GM12878 (cell line): ENCODE measurements at regions not wholly inside any gene's neighbourhood (a gene's known extent, or its start where the extent isn't known, plus 50 kb on each side); places are given as distances from the start of the nearest gene placed in this dataset.
A peak's percentile ranks its signal among the peaks of the same experiment; 100 is the strongest.

Experiments
- BCL11A ChIP-seq: IDR thresholded peaks from 2 replicates; pipeline ENCODE4 v1.6.1; 2011; ENCODE audit warnings: low read depth, low read length
- BMI1 ChIP-seq: fragments of 450-650 bp; IDR thresholded peaks from 2 replicates; pipeline ENCODE4 v1.6.1; 2016; ENCODE audit warnings: mild to moderate bottlenecking, moderate library complexity, borderline replicate concordance
- BRCA1 ChIP-seq: IDR thresholded peaks from 2 replicates; pipeline ENCODE4 v1.6.1; 2011; ENCODE audit warnings: low read depth, low read length, improper control_type of control experiment
- CTCF ChIP-seq, 3 experiments: IDR thresholded peaks in 2 of 3; conservative IDR thresholded peaks in 1 of 3; 2 replicates each; pipeline ENCODE4 v1.5.1; 2011; ENCODE audit warnings: low read depth in 3 of 3, low read length in 3 of 3, mild to moderate bottlenecking in 3 of 3, control low read depth in 2 of 3, moderate library complexity in 2 of 3, inconsistent platforms in 1 of 3, mixed read lengths in 1 of 3; ENCODE audit not compliant: control insufficient read depth in 2 of 3, insufficient read depth in 1 of 3; ENCODE audit errors: extremely low read depth in 1 of 3
- EP300 ChIP-seq, 2 experiments: fragments of 150-350 bp in 1 of 2; IDR thresholded peaks; 2 replicates each; pipeline ENCODE4 v1.6.1; 2011 to 2012; ENCODE audit warnings: low read depth in 2 of 2, low read length in 2 of 2, borderline replicate concordance in 1 of 2, improper control_type of control experiment in 1 of 2, inconsistent platforms in 1 of 2; ENCODE audit not compliant: control insufficient read depth in 1 of 2
- FOS ChIP-seq: IDR thresholded peaks from 3 replicates; pipeline ENCODE4 v1.6.1; 2011; ENCODE audit warnings: borderline replicate concordance; ENCODE audit not compliant: insufficient read length; ENCODE audit errors: extremely low read depth
- IKZF1 ChIP-seq: fragments of 450-650 bp; conservative IDR thresholded peaks from 2 replicates; pipeline ENCODE4 v1.6.1; 2017; ENCODE audit warnings: antibody characterized with exemption, mild to moderate bottlenecking
- IKZF2 ChIP-seq, 2 experiments: fragments of 450-650 bp; IDR thresholded peaks; 2 replicates each; pipeline ENCODE4 v1.6.1; 2017; ENCODE audit warnings: mild to moderate bottlenecking in 2 of 2, moderate library complexity in 2 of 2
- JUNB ChIP-seq: IDR thresholded peaks from 2 replicates; pipeline ENCODE4 v1.6.1; 2016; ENCODE audit warnings: antibody characterized with exemption, mild to moderate bottlenecking
- LARP7 ChIP-seq: fragments of 450-650 bp; IDR thresholded peaks from 2 replicates; pipeline ENCODE4 v1.6.1; 2017; ENCODE audit warnings: mild to moderate bottlenecking
- MTA2 ChIP-seq: fragments of 450-650 bp; IDR thresholded peaks from 2 replicates; pipeline ENCODE4 v1.6.1; 2016; ENCODE audit warnings: low read depth, mild to moderate bottlenecking, moderate library complexity
- MYB ChIP-seq: fragments of 150-350 bp; IDR thresholded peaks from 2 replicates; pipeline ENCODE4 v1.6.1; 2014; ENCODE audit warnings: mild to moderate bottlenecking, low read depth, low read length, borderline replicate concordance
- NR2C2 ChIP-seq: IDR thresholded peaks from 2 replicates; pipeline ENCODE4 v1.6.1; 2011; ENCODE audit warnings: borderline replicate concordance, low read depth; ENCODE audit not compliant: control insufficient read depth, insufficient read length
- NRF1 ChIP-seq: conservative IDR thresholded peaks from 2 replicates; pipeline ENCODE4 v1.6.1; 2011; ENCODE audit warnings: mild to moderate bottlenecking, low read depth, low read length, improper control_type of control experiment
- POLR2AphosphoS2 ChIP-seq: IDR thresholded peaks from 2 replicates; pipeline ENCODE4 v1.6.1; 2011; ENCODE audit warnings: low read depth, mild to moderate bottlenecking, low read length, improper control_type of control experiment, moderate library complexity
- POU2F2 ChIP-seq: IDR thresholded peaks from 3 replicates; pipeline ENCODE4 v1.6.1; 2011; ENCODE audit warnings: low read depth, mild to moderate bottlenecking, low read length, borderline replicate concordance
- SMC3 ChIP-seq: IDR thresholded peaks from 2 replicates; pipeline ENCODE4 v1.6.1; 2011; ENCODE audit warnings: low read length, improper control_type of control experiment, borderline replicate concordance
- SUPT20H ChIP-seq: IDR thresholded peaks from 2 replicates; pipeline ENCODE4 v1.6.1; 2011; ENCODE audit warnings: low read depth, mild to moderate bottlenecking, low read length, moderate library complexity, borderline replicate concordance; ENCODE audit not compliant: control insufficient read depth
- TARDBP ChIP-seq: IDR thresholded peaks from 2 replicates; pipeline ENCODE4 v1.6.1; 2016; ENCODE audit warnings: borderline replicate concordance
- YBX1 ChIP-seq: fragments of 450-650 bp; IDR thresholded peaks from 2 replicates; pipeline ENCODE4 v1.6.1; 2016; ENCODE audit warnings: antibody characterized with exemption
- TF ChIP-seq, protein P1 (sequence below): IDR thresholded peaks from 2 replicates; pipeline ENCODE4 v1.6.1; 2011; ENCODE audit warnings: borderline replicate concordance, low read depth, mild to moderate bottlenecking, moderate library complexity, low read length; ENCODE audit not compliant: insufficient read depth, poor library complexity, severe bottlenecking
- TF ChIP-seq, protein P2 (sequence below): fragments of 450-650 bp; IDR thresholded peaks from 2 replicates; pipeline ENCODE4 v1.6.1; 2017; ENCODE audit warnings: borderline replicate concordance
- TF ChIP-seq, protein P3 (sequence below): IDR thresholded peaks from 2 replicates; pipeline ENCODE4 v1.6.1; 2011; ENCODE audit warnings: low read depth, mild to moderate bottlenecking, low read length, moderate library complexity, borderline replicate concordance; ENCODE audit errors: extremely low read depth
- TF ChIP-seq, protein P4 (sequence below): IDR thresholded peaks from 2 replicates; pipeline ENCODE4 v1.6.1; 2011; ENCODE audit warnings: low read depth, low read length, improper control_type of control experiment, borderline replicate concordance

- TF ChIP-seq, protein P1, sequence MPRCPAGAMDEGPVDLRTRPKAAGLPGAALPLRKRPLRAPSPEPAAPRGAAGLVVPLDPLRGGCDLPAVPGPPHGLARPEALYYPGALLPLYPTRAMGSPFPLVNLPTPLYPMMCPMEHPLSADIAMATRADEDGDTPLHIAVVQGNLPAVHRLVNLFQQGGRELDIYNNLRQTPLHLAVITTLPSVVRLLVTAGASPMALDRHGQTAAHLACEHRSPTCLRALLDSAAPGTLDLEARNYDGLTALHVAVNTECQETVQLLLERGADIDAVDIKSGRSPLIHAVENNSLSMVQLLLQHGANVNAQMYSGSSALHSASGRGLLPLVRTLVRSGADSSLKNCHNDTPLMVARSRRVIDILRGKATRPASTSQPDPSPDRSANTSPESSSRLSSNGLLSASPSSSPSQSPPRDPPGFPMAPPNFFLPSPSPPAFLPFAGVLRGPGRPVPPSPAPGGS = no peak
- TF ChIP-seq TARDBP = no peak
- peak; percentile 94 for TF ChIP-seq LARP7
- TF ChIP-seq JUNB = no peak
- no peak for TF ChIP-seq BCL11A
- no peak for TF ChIP-seq YBX1
- TF ChIP-seq NR2C2 = no peak
- TF ChIP-seq IKZF1 = peak; percentile 97
- no peak for TF ChIP-seq BRCA1
- no peak for TF ChIP-seq BMI1
- peak; percentile 76; the same call in 1 of the 2 replicates for TF ChIP-seq POLR2AphosphoS2
- TF ChIP-seq POU2F2 = peak; percentile 17; the same call in 1 of the 3 replicates
- TF ChIP-seq NRF1 = no peak
- TF ChIP-seq, protein P2, sequence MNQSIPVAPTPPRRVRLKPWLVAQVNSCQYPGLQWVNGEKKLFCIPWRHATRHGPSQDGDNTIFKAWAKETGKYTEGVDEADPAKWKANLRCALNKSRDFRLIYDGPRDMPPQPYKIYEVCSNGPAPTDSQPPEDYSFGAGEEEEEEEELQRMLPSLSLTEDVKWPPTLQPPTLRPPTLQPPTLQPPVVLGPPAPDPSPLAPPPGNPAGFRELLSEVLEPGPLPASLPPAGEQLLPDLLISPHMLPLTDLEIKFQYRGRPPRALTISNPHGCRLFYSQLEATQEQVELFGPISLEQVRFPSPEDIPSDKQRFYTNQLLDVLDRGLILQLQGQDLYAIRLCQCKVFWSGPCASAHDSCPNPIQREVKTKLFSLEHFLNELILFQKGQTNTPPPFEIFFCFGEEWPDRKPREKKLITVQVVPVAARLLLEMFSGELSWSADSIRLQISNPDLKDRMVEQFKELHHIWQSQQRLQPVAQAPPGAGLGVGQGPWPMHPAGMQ = no peak
- peak; percentile 41 to 42; a peak in 2 of 4 replicates for TF ChIP-seq IKZF2 (IDR thresholded peaks at IDR 0.05)
- TF ChIP-seq SUPT20H = no peak
- TF ChIP-seq MYB = no peak
- TF ChIP-seq FOS = no peak
- TF ChIP-seq CTCF (IDR thresholded peaks at IDR 0.05 in 2 of 3, conservative IDR thresholded peaks at IDR 0.05 in 1 of 3; ENCODE audit: control insufficient read depth in 2 of 3, extremely low read depth in 1 of 3, insufficient read depth in 1 of 3, low read depth in 3 of 3, low read length in 3 of 3) = no peak
- TF ChIP-seq EP300 (IDR thresholded peaks at IDR 0.05; ENCODE audit: borderline replicate concordance in 1 of 2, control insufficient read depth in 1 of 2, low read depth in 2 of 2, low read length in 2 of 2) = peak; percentile 18 to 62; a peak in 1 of 4 replicates
- TF ChIP-seq, protein P3, sequence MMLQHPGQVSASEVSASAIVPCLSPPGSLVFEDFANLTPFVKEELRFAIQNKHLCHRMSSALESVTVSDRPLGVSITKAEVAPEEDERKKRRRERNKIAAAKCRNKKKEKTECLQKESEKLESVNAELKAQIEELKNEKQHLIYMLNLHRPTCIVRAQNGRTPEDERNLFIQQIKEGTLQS = peak; percentile 55; the same call in 1 of the 2 replicates
- TF ChIP-seq, protein P4, sequence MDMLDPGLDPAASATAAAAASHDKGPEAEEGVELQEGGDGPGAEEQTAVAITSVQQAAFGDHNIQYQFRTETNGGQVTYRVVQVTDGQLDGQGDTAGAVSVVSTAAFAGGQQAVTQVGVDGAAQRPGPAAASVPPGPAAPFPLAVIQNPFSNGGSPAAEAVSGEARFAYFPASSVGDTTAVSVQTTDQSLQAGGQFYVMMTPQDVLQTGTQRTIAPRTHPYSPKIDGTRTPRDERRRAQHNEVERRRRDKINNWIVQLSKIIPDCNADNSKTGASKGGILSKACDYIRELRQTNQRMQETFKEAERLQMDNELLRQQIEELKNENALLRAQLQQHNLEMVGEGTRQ = peak; percentile 29
- TF ChIP-seq SMC3 = no peak
- 0 out of 2 replicates have a peak, but pooled peaks have one; percentile 11 for TF ChIP-seq MTA2
Observed at GRCh38 chr7:131105799-131106680, 221.6 kb upstream of the MKLN1 start (continued).
